Naive thymus-derived CD4-positive, alpha-beta T cell (primary cell): ENCODE measurements at regions not wholly inside any gene's neighbourhood (a gene's known extent, or its start where the extent isn't known, plus 50 kb on each side); places are given as distances from the start of the nearest gene placed in this dataset.

ENCODE experiments used
- ATAC-seq: fragments of 150-1000 bp; cut with Tn5 transposase; 2 replicates; pipeline ENCODE4 v1.10.0; 2021; ENCODE audit warnings: mild to moderate bottlenecking, moderate library complexity
- CTCF ChIA-PET: fragments of 350-600 bp; sonication (Branson Sonifier 250); formaldehyde crosslinking; loops from one replicate; lab custom pipeline; 2021; ENCODE audit warnings: antibody characterized with exemption; lab: Charles Lee
- POLR2A ChIA-PET: fragments of 350-600 bp; sonication (Branson Sonifier 250); formaldehyde crosslinking; loops from one replicate; lab custom pipeline; 2021; ENCODE audit warnings: antibody characterized with exemption, inconsistent platforms; lab: Charles Lee
- DNase-seq, 9 donors: peaks; one replicate each; pipeline versions ENCODE4 v3.0.0 to v3.0.0-alpha.2; 2020 to 2022; ENCODE audit warnings: mixed read lengths in 1 of 9
- H3K27ac ChIP-seq: one replicate; pipeline ENCODE4 v1.7.0; 2013; ENCODE audit warnings: mild to moderate bottlenecking, low read depth, low read length, moderate library complexity
- H3K27me3 ChIP-seq, 2 donors: one replicate each; pipeline ENCODE4 v1.7.0; 2013; ENCODE audit warnings: low read length in 2 of 2, mild to moderate bottlenecking in 2 of 2, moderate library complexity in 2 of 2; ENCODE audit not compliant: control insufficient read depth in 2 of 2, insufficient read depth in 2 of 2
- H3K36me3 ChIP-seq, 3 experiments: 1 replicate in 2 of 3; 2 replicates in 1 of 3; pipeline ENCODE4 v1.7.0; 2013; ENCODE audit warnings: low read length in 3 of 3, mild to moderate bottlenecking in 3 of 3, moderate library complexity in 1 of 3; ENCODE audit not compliant: insufficient read depth in 3 of 3, control insufficient read depth in 2 of 3
- H3K4me1 ChIP-seq, 2 donors: one replicate each; pipeline ENCODE4 v1.7.0; 2013; ENCODE audit warnings: low read length in 2 of 2, mild to moderate bottlenecking in 2 of 2, moderate library complexity in 1 of 2; ENCODE audit not compliant: control insufficient read depth in 2 of 2, insufficient read depth in 2 of 2
- H3K4me3 ChIP-seq: 2 replicates; pipeline ENCODE4 v1.7.0; 2013; ENCODE audit warnings: mild to moderate bottlenecking, low read length
- H3K9me3 ChIP-seq, 3 experiments: 1 replicate in 2 of 3; 2 replicates in 1 of 3; pipeline ENCODE4 v1.7.0; 2013; ENCODE audit warnings: low read length in 3 of 3; ENCODE audit not compliant: control insufficient read depth in 2 of 3
- H3K27ac Mint-ChIP-seq, 9 donors: one replicate each; pipeline ENCODE4 v1.8.0; 2020 to 2022; ENCODE audit warnings: mixed read lengths in 9 of 9, mild to moderate bottlenecking in 8 of 9, moderate library complexity in 5 of 9, inconsistent platforms in 2 of 9
- H3K27me3 Mint-ChIP-seq, 5 donors: one replicate each; pipeline ENCODE4 v1.8.0; 2021 to 2022; ENCODE audit warnings: mixed read lengths in 5 of 5, mild to moderate bottlenecking in 1 of 5
- H3K36me3 Mint-ChIP-seq, 5 donors: one replicate each; pipeline ENCODE4 v1.8.0; 2020 to 2022; ENCODE audit warnings: mixed read lengths in 5 of 5, mild to moderate bottlenecking in 3 of 5, inconsistent platforms in 1 of 5
- H3K4me1 Mint-ChIP-seq, 7 donors: one replicate each; pipeline ENCODE4 v1.8.0; 2020 to 2022; ENCODE audit warnings: mixed read lengths in 7 of 7, mild to moderate bottlenecking in 3 of 7, inconsistent platforms in 1 of 7
- H3K4me3 Mint-ChIP-seq, 10 donors: one replicate each; pipeline ENCODE4 v1.8.0; 2020 to 2022; ENCODE audit warnings: mild to moderate bottlenecking in 10 of 10, mixed read lengths in 10 of 10, moderate library complexity in 6 of 10, inconsistent platforms in 2 of 10
- H3K9me3 Mint-ChIP-seq, 11 donors: one replicate each; pipeline ENCODE4 v1.8.0; 2020 to 2022; ENCODE audit warnings: mixed read lengths in 11 of 11, mild to moderate bottlenecking in 4 of 11, inconsistent platforms in 1 of 11, moderate library complexity in 1 of 11
- intact Hi-C, 2 donors: fragments of 100-400 bp; cut with micrococcal nuclease; formaldehyde crosslinking; loops; one replicate each; pipeline ENCODE4 v1.15.1; 2023

- ATAC-seq (no peak), DNase-seq (no peak)
- Histone ChIP-seq H3K4me3 (no peak overlapping the region), H3K27me3 (no peaks in the 10 kb centered on the region), H3K36me3 (no peaks in the 10 kb centered on the region), H3K9me3 (peaks cover 0 to 2% (median 0%) of the 10 kb centered on the region in 3 experiments), H3K27ac (no peak overlapping the region), H3K4me1 (no peaks in the 10 kb centered on the region)
- no peak overlapping the region for H3K4me3 Mint-ChIP-seq
- H3K36me3 Mint-ChIP-seq: no peaks in the 10 kb centered on the region
- H3K9me3 Mint-ChIP-seq: peaks cover 2 to 36% (median 12%) of the 10 kb centered on the region in 11 donors
- intact Hi-C loops: no loop called here
- H3K27me3 Mint-ChIP-seq: no peaks in the 10 kb centered on the region
- H3K27ac Mint-ChIP-seq: no peak overlapping the region
- ChIA-PET POLR2A (no interaction called here), CTCF (no interaction called here)
- no peaks in the 10 kb centered on the region for H3K4me1 Mint-ChIP-seq
These were observed 542.8 kb downstream of the GRXCR1 start for GRCh38 chr4:43435291-43435690.

DNA sequence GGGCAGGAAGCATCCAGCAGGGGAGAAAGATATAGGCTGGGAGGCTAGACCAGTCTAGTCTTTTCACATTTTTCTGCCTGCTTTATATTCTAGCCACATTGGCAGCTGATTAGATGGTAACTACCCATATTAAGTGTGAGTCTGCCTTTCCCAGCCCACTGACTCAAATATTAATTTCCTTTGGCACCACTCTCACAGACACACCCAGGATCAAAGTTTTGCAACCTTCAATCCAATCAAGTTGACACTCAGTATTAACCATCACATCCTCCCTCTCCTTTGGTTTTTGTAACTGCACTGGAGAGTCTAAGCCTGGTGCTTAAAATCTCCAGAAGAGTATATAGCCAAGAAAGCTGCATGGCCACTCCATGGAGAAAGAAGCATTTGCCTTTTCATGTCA is 560.4 kb downstream of the GRXCR1 start:
- Histone ChIP-seq H3K9me3 (no peaks in the 10 kb centered on the region), H3K27ac (no peak overlapping the region), H3K36me3 (no peaks in the 10 kb centered on the region), H3K4me3 (no peak overlapping the region), H3K4me1 (no peaks in the 10 kb centered on the region), H3K27me3 (no peaks in the 10 kb centered on the region)
- POLR2A ChIA-PET: no interaction called here
- CTCF ChIA-PET: no interaction called here
- ATAC-seq: peak; percentile 31
- Mint-ChIP-seq H3K4me3 (no peak overlapping the region), H3K9me3 (peaks cover 0 to 11% (median under 1%) of the 10 kb centered on the region in 11 donors), H3K27me3 (no peaks in the 10 kb centered on the region), H3K36me3 (no peaks in the 10 kb centered on the region), H3K4me1 (no peaks in the 10 kb centered on the region), H3K27ac (peak overlapping the region in 1 of 9 donors; percentile 14)
- intact Hi-C loops: no loop called here
- peak in 4 of 9 donors; percentile 4 to 32 (median 28) for DNase-seq

GRCh38 chr4:43456383-43456782 is 563.9 kb downstream of the GRXCR1 start:
- Histone ChIP-seq H3K27me3 (no peaks in the 10 kb centered on the region), H3K36me3 (no peaks in the 10 kb centered on the region), H3K9me3 (no peaks in the 10 kb centered on the region), H3K27ac (no peak overlapping the region), H3K4me3 (no peak overlapping the region), H3K4me1 (no peaks in the 10 kb centered on the region)
- ATAC-seq (no peak), DNase-seq (no peak)
- no peaks in the 10 kb centered on the region for H3K27me3 Mint-ChIP-seq
- no peaks in the 10 kb centered on the region for H3K36me3 Mint-ChIP-seq
- POLR2A ChIA-PET: no interaction called here
- H3K27ac Mint-ChIP-seq: no peak overlapping the region
- H3K4me3 Mint-ChIP-seq: no peak overlapping the region
- no peaks in the 10 kb centered on the region for H3K4me1 Mint-ChIP-seq
- CTCF ChIA-PET: no interaction called here
- intact Hi-C loops: no loop called here
- peaks cover 0 to 6% (median 0%) of the 10 kb centered on the region in 11 donors for H3K9me3 Mint-ChIP-seq

- ChIA-PET CTCF (no interaction called here), POLR2A (no interaction called here)
- intact Hi-C loops: no loop called here
- ATAC-seq (no peak), DNase-seq (no peak)
- H3K27me3 ChIP-seq: no peaks in the 10 kb centered on the region
- no peaks in the 10 kb centered on the region for H3K36me3 Mint-ChIP-seq
- no peak overlapping the region for H3K4me3 ChIP-seq
- no peak overlapping the region for H3K27ac ChIP-seq
- no peaks in the 10 kb centered on the region for H3K4me1 ChIP-seq
- H3K9me3 ChIP-seq: no peaks in the 10 kb centered on the region
- H3K27me3 Mint-ChIP-seq: no peaks in the 10 kb centered on the region
- H3K4me1 Mint-ChIP-seq: no peaks in the 10 kb centered on the region
- H3K27ac Mint-ChIP-seq: no peak overlapping the region
- H3K4me3 Mint-ChIP-seq: no peak overlapping the region
- H3K36me3 ChIP-seq: no peaks in the 10 kb centered on the region
- H3K9me3 Mint-ChIP-seq: peaks cover 0 to 6% (median 0%) of the 10 kb centered on the region in 11 donors
These were observed 565.4 kb downstream of the GRXCR1 start for GRCh38 chr4:43457866-43458265.

DNA sequence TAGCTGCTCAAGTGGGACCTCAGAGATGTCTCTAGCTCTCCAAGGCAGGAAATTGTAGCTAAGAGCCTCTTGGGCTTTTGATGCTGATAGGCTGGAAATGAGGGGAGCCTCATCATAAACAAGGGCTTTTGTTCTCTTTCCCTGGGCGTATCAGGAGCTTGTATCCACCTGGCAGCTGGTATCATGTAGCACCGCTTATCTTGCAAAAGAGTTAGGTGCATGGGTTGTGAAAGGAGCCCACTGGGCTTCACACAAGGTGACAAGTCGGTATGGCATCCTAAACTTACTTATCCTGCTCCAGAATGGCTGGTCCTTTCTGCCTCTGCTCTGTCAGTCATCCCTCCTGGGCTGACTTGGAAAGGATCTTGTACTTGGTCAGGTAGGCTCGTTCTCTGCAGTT is 565.8 kb downstream of the GRXCR1 start:
- Histone ChIP-seq H3K4me1 (no peaks in the 10 kb centered on the region), H3K27me3 (no peaks in the 10 kb centered on the region), H3K4me3 (no peak overlapping the region), H3K27ac (no peak overlapping the region), H3K9me3 (no peaks in the 10 kb centered on the region), H3K36me3 (no peaks in the 10 kb centered on the region)
- Mint-ChIP-seq H3K4me3 (no peak overlapping the region), H3K36me3 (no peaks in the 10 kb centered on the region), H3K9me3 (peaks cover 0 to 6% (median 0%) of the 10 kb centered on the region in 11 donors), H3K4me1 (no peaks in the 10 kb centered on the region), H3K27me3 (no peaks in the 10 kb centered on the region), H3K27ac (no peak overlapping the region)
- POLR2A ChIA-PET: no interaction called here
- intact Hi-C loops: no loop called here
- CTCF ChIA-PET: no interaction called here
- no peak for ATAC-seq
- no peak for DNase-seq

DNA sequence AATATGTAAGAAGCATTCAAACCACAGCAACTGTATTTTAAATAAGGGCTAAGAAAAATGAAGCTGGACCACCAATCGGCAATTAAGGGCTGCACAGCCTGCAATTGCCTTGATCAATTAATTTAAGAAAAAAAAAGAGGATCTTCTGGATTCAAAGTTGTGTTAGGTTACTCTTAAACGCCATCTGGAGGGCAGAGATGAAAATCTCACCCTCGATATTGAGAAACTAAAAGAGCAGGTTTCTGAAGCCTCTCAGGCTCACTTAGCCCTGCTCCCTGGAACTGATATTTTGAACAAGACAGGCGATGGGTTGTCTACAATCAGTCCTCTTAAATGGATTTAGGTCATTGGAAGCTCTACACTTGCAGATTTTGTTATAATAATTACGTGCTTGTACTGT is 579.4 kb downstream of the GRXCR1 start:
- no peaks in the 10 kb centered on the region for H3K27me3 ChIP-seq
- H3K36me3 ChIP-seq: no peaks in the 10 kb centered on the region
- no peaks in the 10 kb centered on the region for H3K27me3 Mint-ChIP-seq
- ChIA-PET POLR2A (no interaction called here), CTCF (no interaction called here)
- no peaks in the 10 kb centered on the region for H3K4me1 ChIP-seq
- H3K27ac Mint-ChIP-seq: no peak overlapping the region
- H3K36me3 Mint-ChIP-seq: peaks cover 0 to 5% (median 0%) of the 10 kb centered on the region in 5 donors
- no peaks in the 10 kb centered on the region for H3K4me1 Mint-ChIP-seq
- DNase-seq (no peak), ATAC-seq (no peak)
- peaks cover 13 to 67% (median 22%) of the 10 kb centered on the region in 11 donors for H3K9me3 Mint-ChIP-seq
- H3K9me3 ChIP-seq: peaks cover 0 to 8% (median 0%) of the 10 kb centered on the region in 3 experiments
- H3K27ac ChIP-seq: no peak overlapping the region
- intact Hi-C loops: no loop called here
- no peak overlapping the region for H3K4me3 ChIP-seq
- H3K4me3 Mint-ChIP-seq: no peak overlapping the region

DNA sequence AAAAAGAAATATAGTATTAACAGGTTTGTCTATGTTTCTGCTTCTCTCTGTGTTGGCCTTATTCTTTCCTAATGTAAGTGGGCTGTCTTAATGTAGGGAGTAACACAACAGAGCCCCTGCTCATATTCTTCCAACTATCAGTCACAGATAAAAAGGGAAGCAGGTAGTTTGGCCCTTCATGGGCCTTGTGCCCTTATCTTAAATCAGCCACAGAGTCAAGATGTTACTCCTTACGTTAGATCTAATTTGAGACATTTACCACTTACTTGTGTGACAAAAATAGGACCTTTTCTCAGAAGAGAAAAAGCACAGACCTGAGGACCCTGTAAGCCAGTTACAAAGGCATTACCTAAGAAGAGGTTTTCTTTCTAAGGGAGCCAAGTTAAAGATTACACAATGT is 589.0 kb downstream of the GRXCR1 start:
- Mint-ChIP-seq H3K27me3 (no peaks in the 10 kb centered on the region), H3K4me1 (no peaks in the 10 kb centered on the region), H3K36me3 (no peaks in the 10 kb centered on the region), H3K9me3 (peaks cover 2 to 21% (median 7%) of the 10 kb centered on the region in 11 donors), H3K4me3 (no peak overlapping the region), H3K27ac (no peak overlapping the region)
- H3K4me3 ChIP-seq: no peak overlapping the region
- no peaks in the 10 kb centered on the region for H3K27me3 ChIP-seq
- no peak overlapping the region for H3K27ac ChIP-seq
- POLR2A ChIA-PET: no interaction called here
- H3K36me3 ChIP-seq: no peaks in the 10 kb centered on the region
- intact Hi-C loops: no loop called here
- no peaks in the 10 kb centered on the region for H3K4me1 ChIP-seq
- ATAC-seq (no peak), DNase-seq (no peak)
- no peaks in the 10 kb centered on the region for H3K9me3 ChIP-seq
- CTCF ChIA-PET: no interaction called here
